Stimulated activated CD4-positive, alpha-beta T cell treated with anti-CD3 and anti-CD28 coated beads, Interleukin-15, amount 100 ng/mL, for 48 hours (primary cell): ENCODE measurements at regions not wholly inside any gene's neighbourhood (a gene's known extent, or its start where the extent isn't known, plus 50 kb on each side); places are given as distances from the start of the nearest gene placed in this dataset.
"Not testable (repeated sequence)": the region's sequence is repeated elsewhere in the genome, so short reads cannot be mapped to it uniquely, and the experiment has no call there.

Experiments
- DNase-seq, 2 donors: peaks; one replicate each; pipeline ENCODE4 v3.0.0-alpha.2; 2020; ENCODE audit warnings: low read depth in 2 of 2

DNA sequence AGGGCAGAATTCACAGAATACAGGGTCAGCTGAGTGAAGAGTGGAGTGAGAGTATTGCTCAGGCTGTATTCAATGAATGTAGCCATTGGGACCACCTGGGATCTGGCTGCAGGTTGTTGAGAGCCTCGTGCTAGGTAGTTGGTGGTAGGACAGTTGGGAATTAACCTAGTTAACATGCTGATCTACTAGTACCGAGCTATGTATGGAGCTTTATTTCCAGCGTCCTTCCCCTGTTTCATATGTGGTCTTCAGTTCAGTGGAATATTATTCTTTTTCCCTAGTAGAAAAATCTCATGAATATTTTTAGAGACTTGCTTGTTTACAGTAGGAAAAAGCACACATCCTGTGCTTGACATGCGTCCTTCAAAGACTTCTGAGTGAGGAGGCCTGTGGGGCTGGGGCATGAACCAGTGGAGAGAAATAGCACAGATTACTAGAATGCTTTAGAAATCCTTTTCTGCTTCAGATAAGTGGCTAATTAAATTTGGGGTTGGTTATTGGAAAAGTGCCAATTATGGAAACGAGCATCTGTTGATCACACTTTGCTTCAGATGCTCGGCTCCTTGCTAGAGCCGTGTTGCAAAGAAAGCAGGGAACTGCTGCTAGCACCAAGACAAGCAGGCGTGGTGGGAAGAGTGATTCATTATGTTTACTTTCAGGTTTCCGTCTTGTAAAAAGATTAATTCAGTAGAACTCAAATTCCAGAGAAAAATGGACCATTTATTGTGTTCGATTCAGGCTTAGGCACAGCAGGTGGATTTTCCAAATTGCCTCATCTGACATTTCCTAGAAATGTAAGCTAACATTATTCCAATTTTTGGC is 53.6 kb downstream of the ARF6 start:
- DNase-seq, result no peak

- no peak for DNase-seq
Observed at GRCh38 chr14:49947506-49947905, 54.6 kb downstream of the ARF6 start.

- DNase-seq, result no peak
Observed at GRCh38 chr14:49950275-49951228, 57.7 kb downstream of the ARF6 start.

GRCh38 chr14:49951229-49951607 is 58.3 kb downstream of the ARF6 start:
- no peak for DNase-seq

DNA sequence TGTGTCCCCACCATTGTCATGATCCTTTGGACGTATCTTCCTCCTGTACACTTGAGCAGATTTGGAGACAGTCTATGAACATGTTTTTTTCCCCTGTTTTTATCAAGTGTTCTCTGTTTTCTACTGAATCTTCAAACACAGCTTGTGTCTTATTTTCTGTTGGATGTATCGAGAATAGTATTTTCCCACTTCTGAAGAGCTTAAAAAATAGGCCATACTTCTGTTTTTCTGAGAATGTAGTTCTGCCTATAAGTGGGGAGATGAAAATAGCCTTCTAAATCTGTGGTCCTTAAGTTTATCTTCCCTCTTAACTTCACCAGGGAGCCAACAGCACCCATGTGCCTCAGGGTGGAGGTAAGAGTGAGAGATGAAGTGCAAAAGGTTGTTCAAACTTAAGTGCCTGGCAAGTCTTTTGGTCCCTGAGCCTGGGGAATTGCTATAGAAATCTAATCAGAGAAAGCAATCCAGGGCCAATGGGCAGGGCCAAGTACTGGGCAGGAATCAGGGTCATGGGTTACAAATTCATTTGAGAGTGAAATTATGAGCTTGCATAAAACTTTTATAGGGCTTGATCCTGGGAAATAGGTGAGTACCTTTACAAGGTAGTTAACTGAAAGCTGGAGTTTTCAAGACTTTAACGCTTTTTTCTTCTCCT is 58.9 kb downstream of the ARF6 start:
- no peak for DNase-seq

- DNase-seq, result no peak
Observed at GRCh38 chr14:49953196-49953595, 60.3 kb downstream of the ARF6 start.

DNA sequence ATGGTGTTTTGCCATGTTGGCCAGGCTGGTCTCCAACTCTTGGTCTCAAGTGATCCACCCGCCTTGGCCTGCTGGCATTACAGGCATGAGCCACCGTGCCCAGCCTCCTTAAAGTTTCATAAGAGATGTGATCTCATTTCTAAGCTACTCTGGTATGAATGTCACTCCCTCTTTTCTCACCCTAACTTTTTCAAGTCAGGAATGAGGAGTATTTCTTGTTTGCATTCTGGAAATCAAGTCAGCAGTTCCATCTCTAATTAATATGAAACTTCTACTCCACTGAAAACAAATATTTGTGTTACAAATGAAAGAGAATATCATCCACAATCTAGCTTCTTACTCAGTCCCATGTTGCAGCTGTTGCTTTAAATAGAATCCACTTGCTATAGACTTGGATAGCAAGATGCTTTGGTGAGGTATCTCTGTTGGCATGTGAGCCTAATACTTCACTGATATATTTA is 61.3 kb downstream of the ARF6 start:
- DNase-seq, result no peak

DNA sequence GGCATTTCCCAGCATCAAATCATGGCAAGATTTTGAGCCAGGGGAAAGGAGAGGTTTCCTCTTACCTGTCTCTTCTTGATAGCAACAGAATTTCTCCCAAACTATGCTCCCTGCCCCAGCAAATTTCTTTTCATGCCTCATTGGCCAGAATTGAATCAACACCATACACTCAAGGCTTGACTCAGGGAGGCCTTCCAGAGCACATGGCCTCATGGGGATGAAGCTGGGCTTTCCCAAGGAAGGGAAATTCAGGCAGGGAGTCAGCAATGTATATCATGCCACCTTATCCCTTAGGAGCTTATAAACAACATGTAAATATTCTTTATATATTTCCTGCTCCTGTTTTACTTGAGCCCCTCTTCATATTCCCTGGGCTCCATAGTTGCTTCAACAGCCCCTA is 62.1 kb downstream of the ARF6 start:
- no peak for DNase-seq

DNA sequence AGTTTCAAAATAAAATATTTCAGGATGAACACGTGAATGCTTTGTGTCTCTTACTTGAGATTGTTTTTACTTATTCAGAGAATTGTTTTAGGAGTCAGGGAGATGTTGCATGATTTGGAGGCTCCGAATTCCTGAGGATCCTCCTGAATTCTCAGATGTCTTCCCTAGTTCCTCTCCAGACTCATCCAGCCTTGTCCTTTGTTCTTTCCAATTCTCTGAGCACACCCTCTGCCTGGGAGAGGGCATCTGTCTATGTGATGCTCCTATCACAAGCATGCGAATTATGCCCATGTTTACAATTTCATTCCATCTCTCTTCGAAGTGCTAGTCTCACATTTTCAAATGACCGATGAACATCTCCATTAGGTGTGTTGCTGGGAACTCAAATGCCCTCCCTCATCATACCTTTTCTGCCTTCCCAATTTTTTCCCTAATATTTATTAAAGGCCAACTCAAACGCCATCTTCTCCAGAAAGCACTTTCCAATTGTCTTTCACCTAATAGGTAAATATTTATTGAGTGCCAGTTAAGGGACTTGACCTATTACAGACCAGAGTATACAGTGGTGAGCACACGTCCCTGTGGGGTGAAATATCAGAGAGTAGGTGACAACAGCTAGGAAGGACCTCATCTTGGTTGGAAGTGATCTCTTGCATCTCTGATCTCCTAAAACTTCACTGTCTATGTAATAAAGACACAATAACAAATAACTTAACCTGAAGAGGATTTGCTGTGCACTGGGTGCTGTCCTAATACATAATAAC is 64.4 kb downstream of the ARF6 start:
- DNase-seq, result no peak

DNA sequence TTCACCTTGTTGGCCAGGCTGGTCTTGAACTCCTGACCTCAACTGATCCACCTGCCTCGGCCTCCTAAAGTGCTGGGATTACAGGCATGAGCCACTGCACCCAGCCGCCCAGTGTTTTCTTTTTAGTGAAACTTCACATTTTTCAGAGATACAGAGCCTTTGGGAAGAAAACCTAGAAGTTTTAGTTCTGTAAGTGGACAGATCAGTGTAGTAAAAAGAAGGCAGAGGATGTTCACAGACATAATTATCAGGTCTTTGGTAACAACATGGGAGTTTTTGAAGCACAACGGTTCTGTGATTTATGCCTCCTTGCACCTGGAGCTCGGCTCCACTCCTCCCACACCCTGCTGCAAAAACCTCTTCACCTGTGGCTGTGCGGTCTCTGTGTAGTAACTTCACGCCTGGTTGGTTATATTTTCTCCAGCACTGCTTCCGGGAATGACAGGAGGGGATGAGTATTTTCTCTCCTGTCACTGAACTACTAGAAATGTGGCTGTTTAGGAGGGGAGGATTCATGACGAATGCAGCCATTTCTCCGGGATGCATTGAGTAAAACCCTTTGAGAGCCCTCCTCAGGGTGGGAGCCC is 67.0 kb downstream of the ARF6 start:
- DNase-seq, result no peak

- DNase-seq, result no peak
Observed at GRCh38 chr14:49960453-49960852, 67.6 kb downstream of the ARF6 start.

DNA sequence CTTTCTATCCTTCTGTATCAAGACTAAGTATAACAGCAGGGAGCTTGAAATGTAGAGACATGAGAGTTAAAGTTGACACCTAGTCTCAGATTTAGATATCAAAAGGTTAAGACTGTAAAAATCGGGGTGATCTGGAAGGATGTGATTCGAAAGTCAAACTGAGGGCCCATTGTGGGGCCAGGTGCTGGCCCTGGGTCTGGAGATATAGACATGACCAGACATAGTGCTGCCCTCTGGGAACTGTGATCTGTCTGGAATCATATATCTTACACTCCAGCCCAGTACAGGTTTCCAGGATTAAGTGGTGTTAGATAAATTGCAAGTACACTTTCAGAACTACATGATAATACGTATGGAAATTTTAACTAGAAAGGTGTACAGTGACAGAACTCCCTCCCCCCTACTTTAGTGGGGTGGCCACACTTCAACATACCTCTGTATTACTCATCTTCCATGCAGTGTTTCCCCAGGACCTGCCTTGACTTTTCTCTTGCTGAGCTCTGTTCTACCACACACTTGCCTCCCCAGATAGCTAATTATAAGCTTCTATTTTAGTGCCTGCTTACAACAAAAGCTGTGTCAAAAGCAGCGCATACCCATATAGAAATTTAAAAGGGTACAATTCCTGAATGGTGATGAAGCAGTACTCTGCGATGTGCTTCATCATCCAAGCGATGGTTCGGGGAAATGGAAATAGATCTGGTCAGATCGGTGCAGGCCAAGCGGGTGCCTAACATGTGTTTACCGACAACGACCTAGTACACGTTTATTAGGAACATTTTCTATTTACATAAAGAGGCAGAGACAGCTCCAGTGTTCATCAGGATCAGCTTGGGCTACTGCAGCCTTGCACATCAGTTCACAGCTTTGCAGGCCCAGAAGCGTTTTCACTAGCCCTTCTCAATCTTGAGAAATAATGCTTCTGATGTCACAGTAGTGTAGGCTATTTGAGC is 68.7 kb downstream of the ARF6 start:
- DNase-seq, result no peak

DNA sequence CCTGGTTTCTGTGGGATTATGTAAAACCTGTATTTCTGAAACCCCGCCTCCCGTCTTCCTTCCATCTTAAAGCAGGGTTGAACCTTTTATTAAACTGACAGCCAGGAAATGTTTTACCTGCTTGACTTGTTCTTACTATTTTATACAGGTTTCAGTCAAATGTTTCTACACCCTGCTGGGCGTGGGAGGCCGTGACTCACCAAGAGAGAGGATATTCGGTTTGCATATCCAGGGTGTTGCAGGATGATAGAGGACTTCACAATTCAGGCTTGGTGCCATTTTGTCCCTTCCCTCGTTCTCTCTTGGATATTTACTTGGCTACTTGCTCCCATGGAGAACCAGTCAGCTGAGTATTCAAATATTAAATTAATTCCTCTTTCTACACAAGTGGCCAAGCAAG is 69.7 kb downstream of the ARF6 start:
- peak; percentile 67 to 73 for DNase-seq

DNA sequence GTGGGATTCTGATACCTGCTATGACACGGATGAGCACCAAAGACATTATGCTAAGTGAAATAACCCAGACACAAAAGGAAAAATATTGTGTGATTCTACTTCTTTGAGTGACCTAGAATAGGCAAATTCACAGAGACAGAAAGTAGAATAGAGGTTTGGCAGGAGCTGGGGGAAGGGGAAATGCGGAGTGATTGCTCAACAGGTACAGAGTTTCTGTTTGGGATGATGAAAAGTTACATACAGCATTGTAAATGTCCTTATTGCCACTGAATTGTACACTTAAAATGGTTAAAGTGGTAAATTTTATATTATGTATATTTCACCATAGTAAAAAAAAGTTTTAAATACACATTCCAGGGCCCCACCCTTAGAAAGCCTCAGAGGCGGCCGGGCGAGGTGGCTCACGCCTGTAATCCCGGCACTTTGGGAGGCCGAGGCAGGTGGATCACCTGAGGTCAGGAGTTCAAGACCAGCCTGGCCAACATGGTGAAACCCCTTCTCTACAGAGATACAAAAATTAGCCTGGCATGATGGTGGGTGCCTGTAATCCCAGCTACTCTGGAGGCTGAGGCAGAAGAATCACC is 72.3 kb downstream of the ARF6 start:
- DNase-seq, result not testable (repeated sequence)

DNA sequence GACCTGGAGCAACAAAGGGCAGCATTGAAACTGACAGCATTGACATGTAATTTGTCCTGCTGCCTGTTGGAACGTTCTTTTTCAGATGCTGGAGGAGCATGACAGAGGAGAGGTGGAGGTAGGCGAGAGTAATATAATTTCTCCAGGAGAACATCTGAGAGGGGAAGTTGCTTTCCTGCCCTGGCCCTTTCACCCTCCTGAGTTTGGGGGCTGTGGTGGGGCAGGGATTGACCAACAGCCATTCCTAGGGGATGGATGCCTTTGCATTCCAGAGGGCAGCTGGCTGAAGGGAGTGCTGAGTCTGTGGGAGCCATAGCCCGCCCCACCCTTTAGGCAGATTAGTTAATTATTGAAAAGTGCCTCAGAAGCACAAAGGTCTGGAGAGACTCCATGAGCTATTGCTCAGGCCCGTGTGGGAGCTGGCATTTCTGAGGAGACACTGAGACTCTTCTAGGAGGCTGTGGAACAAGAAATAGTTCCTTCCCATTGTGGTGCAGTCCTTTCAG is 73.5 kb downstream of the ARF6 start:
- DNase-seq, result no peak

GRCh38 chr14:49966971-49967630 is 74.2 kb downstream of the ARF6 start:
- no peak for DNase-seq

- no peak for DNase-seq
Observed at GRCh38 chr14:49969961-49970360, 77.1 kb downstream of the ARF6 start.

DNA sequence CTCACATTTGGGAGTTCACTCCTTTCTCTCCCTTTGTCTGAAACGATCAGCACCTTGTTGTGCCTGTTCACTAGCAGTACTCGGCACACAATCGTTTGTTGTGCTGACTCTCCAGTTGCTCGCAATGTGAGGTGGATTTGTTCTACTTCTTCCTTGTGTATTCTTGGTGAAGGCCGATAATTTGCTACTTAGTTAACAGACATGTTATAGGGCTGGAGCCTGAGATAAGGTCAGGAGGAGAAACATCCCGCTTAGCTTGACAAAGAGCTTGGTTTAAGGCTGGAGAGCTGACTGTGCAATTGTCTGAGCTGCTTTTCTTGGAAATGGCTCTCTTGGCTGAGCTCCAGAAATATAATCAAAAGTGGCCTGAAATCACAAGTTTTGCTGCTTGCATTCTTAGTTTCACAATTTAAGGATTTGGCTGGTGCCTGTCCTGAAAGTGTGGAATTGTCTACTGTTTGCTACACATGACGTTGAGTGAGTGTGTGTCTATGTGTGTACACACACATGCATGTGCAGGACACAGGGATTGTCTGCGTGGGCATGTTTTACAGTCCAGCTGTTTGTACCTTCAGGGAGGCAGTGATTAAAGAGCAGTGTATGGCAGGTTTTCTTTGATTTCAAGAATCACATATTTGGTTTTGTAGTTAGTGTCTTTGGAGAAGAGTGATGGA is 77.7 kb downstream of the ARF6 start:
- no peak for DNase-seq
